Testis (tissue), 2 donors: ENCODE measurements at regions not wholly inside any gene's neighbourhood (a gene's known extent, or its start where the extent isn't known, plus 50 kb on each side); places are given as distances from the start of the nearest gene placed in this dataset.

Source experiments
- CTCF ChIP-seq, 3 experiments: fragments of 450-650 bp in 2 of 3; fragments of 200-600 bp in 1 of 3; sonication (generic) in 1 of 3; IDR thresholded peaks; one replicate each; pipeline ENCODE4 v1.5.1; 2016 to 2019; ENCODE audit warnings: antibody characterized with exemption in 3 of 3, mild to moderate bottlenecking in 2 of 3, moderate library complexity in 1 of 3
- POLR2A ChIP-seq: fragments of 450-650 bp; IDR thresholded peaks from one replicate; pipeline ENCODE4 v1.6.1; 2017; ENCODE audit warnings: antibody characterized with exemption, mild to moderate bottlenecking, moderate library complexity

- TF ChIP-seq CTCF (IDR thresholded peaks at IDR 0.05) (no peak), POLR2A (no peak)
These were observed 589.0 kb upstream of the CNTN5 start for GRCh38 chr11:98431463-98432359.
